ENCODE measurements at regions not wholly inside any gene's neighbourhood (a gene's known extent, or its start where the extent isn't known, plus 50 kb on each side); places are given as distances from the start of the nearest gene placed in this dataset.

DNA sequence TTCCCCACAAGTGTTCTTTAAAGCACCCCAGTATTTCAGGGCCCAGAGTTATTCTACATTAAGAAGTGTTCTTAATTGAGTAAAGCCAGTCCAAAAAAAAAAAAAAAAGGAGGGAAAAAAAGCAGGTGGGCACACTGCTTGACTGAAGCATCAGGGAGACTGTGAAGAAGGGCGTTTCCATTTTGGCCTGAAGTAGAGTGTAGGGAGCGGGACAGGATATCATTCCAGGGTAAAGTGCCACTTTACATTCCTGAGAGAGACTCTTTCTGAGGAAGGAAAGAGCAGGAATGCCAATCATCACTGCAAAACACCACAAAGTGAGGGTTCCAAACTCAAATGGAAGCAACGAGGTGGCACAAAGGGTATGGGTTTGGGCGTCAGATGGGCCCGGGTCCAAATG, 54.1 kb upstream of the BEND6 start:
- intact Hi-C loops (cut with micrococcal nuclease), result loop anchor here (10.0 kb wide), 1 partner anchor 124 kb away; no protein-coding TSS in a partner anchor
- Mint-ChIP-seq H3K9me3 (ENCODE audit: insufficient read depth) (no peaks in the 10 kb centered on the region), H3K4me3 (no peak overlapping the region), H3K27ac (no peak overlapping the region), H3K27me3 (peaks cover 16% of the 10 kb centered on the region), H3K4me1 (peaks cover 2% of the 10 kb centered on the region)
- no peaks in the 10 kb centered on the region for H3K79me2 ChIP-seq (ENCODE audit: control insufficient read depth, insufficient read depth, low read length)
- peaks cover 0 to 5% (median 0%) of the 10 kb centered on the region in 4 experiments for H3K27me3 ChIP-seq (replicated peaks in 1 of 4; ENCODE audit: control extremely low read depth in 1 of 4, control insufficient read depth in 3 of 4, insufficient read depth in 4 of 4, low read length in 3 of 4)
- no peak overlapping the region for H2AFZ ChIP-seq (ENCODE audit: insufficient read depth, low read depth, low read length, poor library complexity, severe bottlenecking)
- POLR2A ChIA-PET, result no interaction called here
- TF ChIP-seq EZH2 (IDR thresholded peaks at IDR 0.05; ENCODE audit: borderline replicate concordance, insufficient read depth, low read depth, low read length, poor library complexity, severe bottlenecking), result no peak
- TF ChIP-seq, protein P1, sequence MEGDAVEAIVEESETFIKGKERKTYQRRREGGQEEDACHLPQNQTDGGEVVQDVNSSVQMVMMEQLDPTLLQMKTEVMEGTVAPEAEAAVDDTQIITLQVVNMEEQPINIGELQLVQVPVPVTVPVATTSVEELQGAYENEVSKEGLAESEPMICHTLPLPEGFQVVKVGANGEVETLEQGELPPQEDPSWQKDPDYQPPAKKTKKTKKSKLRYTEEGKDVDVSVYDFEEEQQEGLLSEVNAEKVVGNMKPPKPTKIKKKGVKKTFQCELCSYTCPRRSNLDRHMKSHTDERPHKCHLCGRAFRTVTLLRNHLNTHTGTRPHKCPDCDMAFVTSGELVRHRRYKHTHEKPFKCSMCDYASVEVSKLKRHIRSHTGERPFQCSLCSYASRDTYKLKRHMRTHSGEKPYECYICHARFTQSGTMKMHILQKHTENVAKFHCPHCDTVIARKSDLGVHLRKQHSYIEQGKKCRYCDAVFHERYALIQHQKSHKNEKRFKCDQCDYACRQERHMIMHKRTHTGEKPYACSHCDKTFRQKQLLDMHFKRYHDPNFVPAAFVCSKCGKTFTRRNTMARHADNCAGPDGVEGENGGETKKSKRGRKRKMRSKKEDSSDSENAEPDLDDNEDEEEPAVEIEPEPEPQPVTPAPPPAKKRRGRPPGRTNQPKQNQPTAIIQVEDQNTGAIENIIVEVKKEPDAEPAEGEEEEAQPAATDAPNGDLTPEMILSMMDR (IDR thresholded peaks at IDR 0.05), result no peak
- H3K4me2 ChIP-seq (replicated peaks; ENCODE audit: low read depth, low read length, poor library complexity, severe bottlenecking), result no peak overlapping the region
- no peak overlapping the region for H3K9ac ChIP-seq (ENCODE audit: low read length)
- no peak overlapping the region for H3K4me3 ChIP-seq (ENCODE audit: control extremely low read depth in 1 of 5, extremely low read depth in 1 of 5, insufficient read depth in 1 of 5, low read depth in 2 of 5, low read length in 4 of 5)
- H4K20me1 ChIP-seq (ENCODE audit: control insufficient read depth, insufficient read depth, low read length, poor library complexity, severe bottlenecking), result no peaks in the 10 kb centered on the region
- peaks cover 0 to 4% of the 10 kb centered on the region in 2 donors for H3K4me1 ChIP-seq (ENCODE audit: control insufficient read depth in 2 of 2, insufficient read depth in 2 of 2, low read length in 2 of 2)
- ATAC-seq (ENCODE audit: low read depth), result no peak
- H3K27ac ChIP-seq (ENCODE audit: low read length in 2 of 2), result no peak overlapping the region
- H3K9me3 ChIP-seq (ENCODE audit: control extremely low read depth in 1 of 3, control insufficient read depth in 2 of 3, insufficient read depth in 1 of 3, low read length in 2 of 3), result no peaks in the 10 kb centered on the region
- CTCF ChIA-PET, result interaction anchor here (1.1 to 6.6 kb wide), 5 partner anchors 12 to 423 kb away, joined by 4 to 188 read pairs (median 15); partner anchors contain the start of gene PRIM2
- H3K36me3 ChIP-seq (replicated peaks in 1 of 2; ENCODE audit: control extremely low read depth in 1 of 2, control insufficient read depth in 1 of 2, extremely low read depth in 1 of 2, insufficient read depth in 2 of 2, low read length in 1 of 2), result no peaks in the 10 kb centered on the region
- 100% methylated on average over 2 of the region's 5 CpGs for WGBS (ENCODE audit: insufficient coverage)
- no peak for DNase-seq

GRCh38 chr6:56899753-56900152, 55.2 kb upstream of the BEND6 start:
- Mint-ChIP-seq H3K27me3 (peaks cover 13% of the 10 kb centered on the region), H3K9me3 (ENCODE audit: insufficient read depth) (no peaks in the 10 kb centered on the region), H3K4me1 (no peaks in the 10 kb centered on the region), H3K4me3 (no peak overlapping the region), H3K27ac (no peak overlapping the region)
- intact Hi-C loops (cut with micrococcal nuclease), result loop anchor here (10.0 kb wide), 1 partner anchor 125 kb away; no protein-coding TSS in a partner anchor
- no peak for TF ChIP-seq EZH2 (IDR thresholded peaks at IDR 0.05; ENCODE audit: borderline replicate concordance, insufficient read depth, low read depth, low read length, poor library complexity, severe bottlenecking)
- TF ChIP-seq, protein P1 (IDR thresholded peaks at IDR 0.05), result no peak
- H3K4me2 ChIP-seq (replicated peaks; ENCODE audit: low read depth, low read length, poor library complexity, severe bottlenecking), result no peak overlapping the region
- H3K36me3 ChIP-seq (replicated peaks in 1 of 2; ENCODE audit: control extremely low read depth in 1 of 2, control insufficient read depth in 1 of 2, extremely low read depth in 1 of 2, insufficient read depth in 2 of 2, low read length in 1 of 2), result no peaks in the 10 kb centered on the region
- H4K20me1 ChIP-seq (ENCODE audit: control insufficient read depth, insufficient read depth, low read length, poor library complexity, severe bottlenecking), result no peaks in the 10 kb centered on the region
- ChIA-PET CTCF (interaction anchor here (6.6 kb wide), 1 partner anchor 416 kb away, joined by 188 read pairs; the partner anchor contains the start of gene PRIM2), POLR2A (no interaction called here)
- no peaks in the 10 kb centered on the region for H3K9me3 ChIP-seq (ENCODE audit: control extremely low read depth in 1 of 3, control insufficient read depth in 2 of 3, insufficient read depth in 1 of 3, low read length in 2 of 3)
- no peak overlapping the region for H3K4me3 ChIP-seq (ENCODE audit: control extremely low read depth in 1 of 5, extremely low read depth in 1 of 5, insufficient read depth in 1 of 5, low read depth in 2 of 5, low read length in 4 of 5)
- DNase-seq (no peak), ATAC-seq (ENCODE audit: low read depth) (no peak)
- WGBS (ENCODE audit: insufficient coverage), result 94% methylated on average over 2 of the region's 2 CpGs
- H2AFZ ChIP-seq (ENCODE audit: insufficient read depth, low read depth, low read length, poor library complexity, severe bottlenecking), result no peak overlapping the region
- no peak overlapping the region for H3K27ac ChIP-seq (ENCODE audit: low read length in 2 of 2)
- no peaks in the 10 kb centered on the region for H3K27me3 ChIP-seq (replicated peaks in 1 of 4; ENCODE audit: control extremely low read depth in 1 of 4, control insufficient read depth in 3 of 4, insufficient read depth in 4 of 4, low read length in 3 of 4)
- peaks cover 0 to 2% of the 10 kb centered on the region in 2 donors for H3K4me1 ChIP-seq (ENCODE audit: control insufficient read depth in 2 of 2, insufficient read depth in 2 of 2, low read length in 2 of 2)
- H3K79me2 ChIP-seq (ENCODE audit: control insufficient read depth, insufficient read depth, low read length), result no peaks in the 10 kb centered on the region
- H3K9ac ChIP-seq (ENCODE audit: low read length), result no peak overlapping the region

Data from B cell (primary cell).